Adrenal gland (tissue), 9 donors: ENCODE measurements at regions not wholly inside any gene's neighbourhood (a gene's known extent, or its start where the extent isn't known, plus 50 kb on each side); places are given as distances from the start of the nearest gene placed in this dataset.

ENCODE experiments used
- DNase-seq, 7 donors: peaks; one replicate each; pipeline ENCODE4 v3.0.0-alpha.2; 2019 to 2020
- H3K27ac ChIP-seq, 5 donors: fragments of 200-600 bp; sonication (generic) in 4 of 5; 1 replicate in 3 of 5; 2 replicates in 2 of 5; pipeline versions ENCODE4 v1.5.1 to v1.8.0; 2016 to 2020; ENCODE audit warnings: mild to moderate bottlenecking in 1 of 5
- H3K27me3 ChIP-seq: fragments of 200-600 bp; 2 replicates; pipeline ENCODE4 v1.8.0; 2021
- H3K36me3 ChIP-seq, 2 donors: fragments of 200-600 bp; replicated peaks in 1 of 2; 1 replicate in 1 of 2; 2 replicates in 1 of 2; pipeline versions ENCODE4 v1.5.1 to v1.8.0; 2018 to 2022
- H3K4me1 ChIP-seq, 2 donors: fragments of 200-600 bp; replicated peaks in 1 of 2; 1 replicate in 1 of 2; 2 replicates in 1 of 2; pipeline versions ENCODE4 v1.5.1 to v1.8.0; 2018 to 2021
- H3K4me3 ChIP-seq, 4 donors: fragments of 200-600 bp; sonication (generic) in 3 of 4; one replicate each; pipeline ENCODE4 v1.5.1; 2016 to 2018
- H3K9me3 ChIP-seq, 3 donors: fragments of 200-600 bp; sonication (generic) in 1 of 3; replicated peaks in 1 of 3; 1 replicate in 2 of 3; 2 replicates in 1 of 3; pipeline versions ENCODE4 v1.5.1 to v1.8.0; 2016 to 2021
- POLR2A ChIP-seq, 2 donors: fragments of 450-650 bp; IDR thresholded peaks; one replicate each; pipeline ENCODE4 v1.6.1; 2017; ENCODE audit warnings: antibody characterized with exemption in 2 of 2, mild to moderate bottlenecking in 2 of 2, moderate library complexity in 1 of 2
- WGBS, 4 donors: extraction: QIAGEN DNeasy Blood & Tissue Kit in 2 of 4; methylation state at CpG; one replicate each; pipeline versions ENCODE4 v1.1.5 to v1.1.7; 2013 to 2017; 5-methylcytosine and 5-hydroxymethylcytosine counted together
- intact Hi-C, 2 donors: fragments of 100-400 bp; cut with DNase I; formaldehyde crosslinking; loops; one replicate each; pipeline versions ENCODE4 v1.14.1 to v1.15.0; 2022 to 2023
- TF ChIP-seq, protein P1 (sequence below), 6 experiments: fragments of 450-650 bp in 4 of 6; fragments of 200-600 bp in 2 of 6; sonication (generic) in 1 of 6; IDR thresholded peaks; 1 replicate in 5 of 6; 2 replicates in 1 of 6; pipeline versions ENCODE4 v1.5.1 to v1.8.0; 2016 to 2021; ENCODE audit warnings: antibody characterized with exemption in 6 of 6, mild to moderate bottlenecking in 2 of 6, moderate library complexity in 1 of 6
- donor health status: healthy with polysubstance abuse.
- donor health status: Bipolar disorder and iron deficiency.
- donor health status: DM: yes; HTN: yes; CAD: no.
- donor health status: DM: no; HTN: no; CAD: no.
- donor health status: DM: no; HTN: no; CAD: no.

GRCh38 chr2:21281791-21282514, 158.2 kb downstream of the TDRD15 start:
- Histone ChIP-seq H3K4me3 (no peak overlapping the region), H3K36me3 (no peaks in the 10 kb centered on the region), H3K4me1 (no peaks in the 10 kb centered on the region), H3K27me3 (no peaks in the 10 kb centered on the region), H3K27ac (no peak overlapping the region), H3K9me3 (no peaks in the 10 kb centered on the region)
- WGBS, 4 donors, result 51 to 62% (median 58%) methylated on average over 6 to 8 of the region's 8 CpGs
- DNase-seq, result peak in 1 of 7 donors; percentile 66
- intact Hi-C loops, result no loop called here
- TF ChIP-seq POLR2A (IDR thresholded peaks at IDR 0.05), result no peak
- TF ChIP-seq, protein P1, sequence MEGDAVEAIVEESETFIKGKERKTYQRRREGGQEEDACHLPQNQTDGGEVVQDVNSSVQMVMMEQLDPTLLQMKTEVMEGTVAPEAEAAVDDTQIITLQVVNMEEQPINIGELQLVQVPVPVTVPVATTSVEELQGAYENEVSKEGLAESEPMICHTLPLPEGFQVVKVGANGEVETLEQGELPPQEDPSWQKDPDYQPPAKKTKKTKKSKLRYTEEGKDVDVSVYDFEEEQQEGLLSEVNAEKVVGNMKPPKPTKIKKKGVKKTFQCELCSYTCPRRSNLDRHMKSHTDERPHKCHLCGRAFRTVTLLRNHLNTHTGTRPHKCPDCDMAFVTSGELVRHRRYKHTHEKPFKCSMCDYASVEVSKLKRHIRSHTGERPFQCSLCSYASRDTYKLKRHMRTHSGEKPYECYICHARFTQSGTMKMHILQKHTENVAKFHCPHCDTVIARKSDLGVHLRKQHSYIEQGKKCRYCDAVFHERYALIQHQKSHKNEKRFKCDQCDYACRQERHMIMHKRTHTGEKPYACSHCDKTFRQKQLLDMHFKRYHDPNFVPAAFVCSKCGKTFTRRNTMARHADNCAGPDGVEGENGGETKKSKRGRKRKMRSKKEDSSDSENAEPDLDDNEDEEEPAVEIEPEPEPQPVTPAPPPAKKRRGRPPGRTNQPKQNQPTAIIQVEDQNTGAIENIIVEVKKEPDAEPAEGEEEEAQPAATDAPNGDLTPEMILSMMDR (IDR thresholded peaks at IDR 0.05), result no peak

GRCh38 chr2:21282515-21282898, 158.7 kb downstream of the TDRD15 start:
- no peaks in the 10 kb centered on the region for H3K36me3 ChIP-seq
- no peak overlapping the region for H3K27ac ChIP-seq
- no peak overlapping the region for H3K4me3 ChIP-seq
- no peak for DNase-seq
- intact Hi-C loops, result no loop called here
- no peaks in the 10 kb centered on the region for H3K27me3 ChIP-seq
- H3K9me3 ChIP-seq, result no peaks in the 10 kb centered on the region
- WGBS, 4 donors, result 74 to 79% (median 76%) methylated on average over 2 of the region's 2 CpGs
- no peak for TF ChIP-seq POLR2A (IDR thresholded peaks at IDR 0.05)
- TF ChIP-seq, protein P1 (IDR thresholded peaks at IDR 0.05), result no peak
- no peaks in the 10 kb centered on the region for H3K4me1 ChIP-seq

DNA sequence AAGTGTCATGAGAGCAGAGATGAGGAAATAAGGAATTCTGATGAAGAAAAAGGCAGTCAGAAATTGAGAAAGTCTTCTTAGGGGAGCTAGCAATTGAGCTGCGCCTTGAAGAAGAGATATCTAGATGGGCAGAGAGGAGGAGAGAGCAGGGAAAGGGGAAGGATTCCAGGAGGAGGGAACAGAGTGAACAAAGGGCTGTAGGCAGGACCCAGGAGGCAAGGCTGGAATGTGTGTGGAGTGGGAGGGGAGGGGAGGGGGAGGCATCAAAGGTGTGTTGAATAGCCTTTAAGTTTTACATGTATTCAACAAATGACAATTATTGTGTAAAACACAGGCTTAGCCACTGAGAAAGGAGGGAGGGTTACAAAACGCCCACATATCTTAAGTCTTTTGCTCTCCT, 164.5 kb downstream of the TDRD15 start:
- H3K4me3 ChIP-seq, result no peak overlapping the region
- intact Hi-C loops, result no loop called here
- H3K27ac ChIP-seq, result no peak overlapping the region
- WGBS, 4 donors, result 76 to 91% (median 79%) methylated on average over 2 of the region's 2 CpGs
- TF ChIP-seq POLR2A (IDR thresholded peaks at IDR 0.05), result no peak
- H3K36me3 ChIP-seq, result no peaks in the 10 kb centered on the region
- no peaks in the 10 kb centered on the region for H3K9me3 ChIP-seq
- no peaks in the 10 kb centered on the region for H3K27me3 ChIP-seq
- DNase-seq, result no peak
- peaks cover 0 to 5% of the 10 kb centered on the region in 2 donors for H3K4me1 ChIP-seq

- Histone ChIP-seq H3K36me3 (no peaks in the 10 kb centered on the region), H3K4me3 (no peak overlapping the region), H3K27me3 (no peaks in the 10 kb centered on the region), H3K4me1 (peaks cover 0 to 5% of the 10 kb centered on the region in 2 donors), H3K9me3 (no peaks in the 10 kb centered on the region), H3K27ac (no peak overlapping the region)
- intact Hi-C loops, result no loop called here
- DNase-seq, result no peak
- 73 to 78% (median 75%) methylated on average over 8 of the region's 8 CpGs for WGBS, 4 donors
- TF ChIP-seq, protein P1 (IDR thresholded peaks at IDR 0.05), result no peak
- no peak for TF ChIP-seq POLR2A (IDR thresholded peaks at IDR 0.05)
These were observed 165.2 kb downstream of the TDRD15 start for GRCh38 chr2:21288739-21289520.
